ENCODE measurements at regions not wholly inside any gene's neighbourhood (a gene's known extent, or its start where the extent isn't known, plus 50 kb on each side); places are given as distances from the start of the nearest gene placed in this dataset.

DNA sequence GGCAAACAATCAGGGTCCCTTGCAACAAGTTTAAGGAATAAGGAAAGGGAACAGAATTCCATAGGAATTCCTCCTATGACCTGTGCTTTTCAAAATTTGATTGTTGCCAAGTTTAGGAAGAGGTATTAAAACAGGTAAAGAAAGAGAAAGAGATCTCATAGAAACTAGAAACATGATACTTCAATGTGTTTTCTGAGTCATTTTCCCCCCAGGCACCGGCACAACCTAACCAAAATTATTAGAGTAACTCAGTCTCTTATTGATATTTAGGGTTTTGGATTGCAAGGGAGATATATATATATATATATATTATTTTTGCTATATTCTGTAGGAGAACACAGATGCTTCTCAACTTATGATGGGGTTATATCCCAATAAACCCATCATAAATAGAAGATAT, 278.0 kb upstream of the DKK2 start:
- TF ChIP-seq SMC3 (IDR thresholded peaks at IDR 0.05; ENCODE audit: low read depth, low read length) (no peak), CTCF (conservative IDR thresholded peaks at IDR 0.05; ENCODE audit: low read depth, low read length) (no peak), POLR2A (IDR thresholded peaks at IDR 0.05; ENCODE audit: low read depth, low read length) (no peak), RFX5 (IDR thresholded peaks at IDR 0.05; ENCODE audit: low read depth, low read length) (no peak), USF2 (IDR thresholded peaks at IDR 0.05; ENCODE audit: low read depth, low read length) (no peak), ELK1 (IDR thresholded peaks at IDR 0.05; ENCODE audit: borderline replicate concordance, low read depth, low read length) (no peak), MAFK (IDR thresholded peaks at IDR 0.05; ENCODE audit: low read depth, low read length) (no peak)
